Activated B cell treated with CpG ODN at 0.5 μM for 24 hours (primary cell): ENCODE measurements at regions not wholly inside any gene's neighbourhood (a gene's known extent, or its start where the extent isn't known, plus 50 kb on each side); places are given as distances from the start of the nearest gene placed in this dataset.

ENCODE experiments used
- ATAC-seq: fragments of 200-7000 bp; cut with Tn5 transposase; one replicate; pipeline ENCODE4 v1.10.0; 2021; ENCODE audit warnings: low read depth, mild to moderate bottlenecking, moderate library complexity
- CTCF ChIA-PET: fragments of 350-600 bp; sonication (Branson Sonifier 250); formaldehyde crosslinking; loops from one replicate; lab custom pipeline; 2021; ENCODE audit warnings: antibody characterized with exemption; lab: Charles Lee
- POLR2A ChIA-PET: fragments of 350-600 bp; sonication (Branson Sonifier 250); formaldehyde crosslinking; loops from one replicate; lab custom pipeline; 2021; ENCODE audit warnings: antibody characterized with exemption; lab: Charles Lee
- DNase-seq: peaks from one replicate; pipeline ENCODE4 v3.0.0; 2022
- H3K27ac Mint-ChIP-seq: one replicate; pipeline ENCODE4 v1.8.0; 2020; ENCODE audit warnings: mixed read lengths
- H3K27me3 Mint-ChIP-seq: one replicate; pipeline ENCODE4 v1.8.0; 2021; ENCODE audit warnings: mixed read lengths
- H3K36me3 Mint-ChIP-seq: one replicate; pipeline ENCODE4 v1.8.0; 2021; ENCODE audit warnings: low read depth, mixed read lengths
- H3K4me1 Mint-ChIP-seq: one replicate; pipeline ENCODE4 v1.8.0; 2021; ENCODE audit warnings: mixed read lengths
- H3K4me3 Mint-ChIP-seq: one replicate; pipeline ENCODE4 v1.8.0; 2020; ENCODE audit warnings: mild to moderate bottlenecking, mixed read lengths
- H3K9me3 Mint-ChIP-seq: one replicate; pipeline ENCODE4 v1.8.0; 2020; ENCODE audit warnings: mixed read lengths
- CTCF ChIP-seq: fragments of 200-600 bp; IDR thresholded peaks from one replicate; pipeline ENCODE4 v1.8.0; 2022; ENCODE audit warnings: antibody characterized with exemption, mild to moderate bottlenecking
- intact Hi-C: fragments of 100-400 bp; cut with micrococcal nuclease; formaldehyde crosslinking; loops from one replicate; pipeline ENCODE4 v1.15.1; 2024

DNA sequence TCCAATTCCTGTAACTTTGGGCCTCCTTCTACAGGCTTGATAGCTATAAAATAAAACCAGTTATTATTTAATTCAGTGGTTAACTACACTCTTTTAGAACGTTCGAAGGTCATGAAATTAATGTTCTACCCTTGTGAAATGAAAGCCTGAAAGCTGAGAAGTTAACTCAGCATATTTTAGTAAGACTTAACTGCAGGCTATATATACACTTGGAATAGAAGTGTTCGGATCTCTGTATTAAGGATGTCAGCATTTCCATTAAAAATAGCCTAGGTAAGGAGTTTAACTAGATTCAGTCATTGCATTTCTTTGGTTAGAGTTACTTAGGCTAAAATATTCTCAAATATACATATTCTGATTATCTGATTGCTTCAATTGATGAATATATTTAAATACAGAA lies 229.2 kb downstream of the MRPS30 start:
- Mint-ChIP-seq H3K4me1 (no peaks in the 10 kb centered on the region), H3K36me3 (no peaks in the 10 kb centered on the region), H3K27ac (no peak overlapping the region), H3K27me3 (no peaks in the 10 kb centered on the region), H3K9me3 (no peaks in the 10 kb centered on the region), H3K4me3 (no peak overlapping the region)
- intact Hi-C loops = no loop called here
- DNase-seq = no peak
- no peak for ATAC-seq
- CTCF ChIA-PET = interaction anchor here (1.3 kb wide), 1 partner anchor 35 kb away, joined by 3 read pairs; no protein-coding TSS in a partner anchor
- POLR2A ChIA-PET = no interaction called here
- no peak for TF ChIP-seq CTCF

GRCh38 chr5:45038366-45038987 lies 229.7 kb downstream of the MRPS30 start:
- ATAC-seq = no peak
- DNase-seq = no peak
- Mint-ChIP-seq H3K27ac (no peak overlapping the region), H3K36me3 (no peaks in the 10 kb centered on the region), H3K4me3 (no peak overlapping the region), H3K9me3 (no peaks in the 10 kb centered on the region), H3K4me1 (no peaks in the 10 kb centered on the region), H3K27me3 (no peaks in the 10 kb centered on the region)
- no peak for TF ChIP-seq CTCF
- CTCF ChIA-PET = interaction anchor here (1.3 kb wide), 1 partner anchor 34 kb away, joined by 3 read pairs; no protein-coding TSS in a partner anchor
- POLR2A ChIA-PET = no interaction called here
- intact Hi-C loops = no loop called here

DNA sequence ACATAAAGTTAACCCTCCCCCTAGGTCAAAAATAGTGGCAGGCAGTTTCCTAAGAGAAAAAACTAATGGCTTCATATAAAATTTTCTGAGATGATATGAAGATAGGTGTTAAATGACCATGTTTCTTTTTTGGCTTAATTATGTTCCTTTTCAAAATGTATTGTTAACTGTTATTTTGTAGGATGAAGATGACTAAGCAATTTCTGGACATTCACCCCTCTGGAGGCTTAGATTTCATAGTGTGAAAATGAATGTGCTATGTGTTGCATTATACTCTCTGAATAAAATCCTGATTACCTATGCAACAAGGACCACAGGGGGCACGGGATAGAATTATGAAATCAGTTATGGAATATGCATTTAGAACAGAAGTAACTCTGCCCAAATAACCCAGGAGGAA lies 233.5 kb downstream of the MRPS30 start:
- Mint-ChIP-seq H3K27ac (no peak overlapping the region), H3K36me3 (no peaks in the 10 kb centered on the region), H3K9me3 (no peaks in the 10 kb centered on the region), H3K4me3 (no peak overlapping the region), H3K4me1 (no peaks in the 10 kb centered on the region), H3K27me3 (no peaks in the 10 kb centered on the region)
- DNase-seq (no peak), ATAC-seq (no peak)
- intact Hi-C loops = no loop called here
- CTCF ChIA-PET = no interaction called here
- POLR2A ChIA-PET = no interaction called here
- no peak for TF ChIP-seq CTCF

GRCh38 chr5:45057564-45057963 lies 248.8 kb downstream of the MRPS30 start:
- CTCF ChIA-PET = no interaction called here
- no peak for DNase-seq
- H3K4me3 Mint-ChIP-seq = no peak overlapping the region
- H3K9me3 Mint-ChIP-seq = no peaks in the 10 kb centered on the region
- TF ChIP-seq CTCF = no peak
- intact Hi-C loops = no loop called here
- POLR2A ChIA-PET = no interaction called here
- H3K4me1 Mint-ChIP-seq = no peaks in the 10 kb centered on the region
- no peaks in the 10 kb centered on the region for H3K27me3 Mint-ChIP-seq
- ATAC-seq = no peak
- no peaks in the 10 kb centered on the region for H3K36me3 Mint-ChIP-seq
- H3K27ac Mint-ChIP-seq = no peak overlapping the region

GRCh38 chr5:45060724-45061123 lies 252.0 kb downstream of the MRPS30 start:
- H3K27ac Mint-ChIP-seq = no peak overlapping the region
- no peaks in the 10 kb centered on the region for H3K9me3 Mint-ChIP-seq
- POLR2A ChIA-PET = no interaction called here
- CTCF ChIA-PET = no interaction called here
- ATAC-seq = no peak
- intact Hi-C loops = no loop called here
- TF ChIP-seq CTCF = no peak
- H3K4me1 Mint-ChIP-seq = no peaks in the 10 kb centered on the region
- no peaks in the 10 kb centered on the region for H3K36me3 Mint-ChIP-seq
- no peak for DNase-seq
- no peaks in the 10 kb centered on the region for H3K27me3 Mint-ChIP-seq
- H3K4me3 Mint-ChIP-seq = no peak overlapping the region
